ENCODE measurements at regions not wholly inside any gene's neighbourhood (a gene's known extent, or its start where the extent isn't known, plus 50 kb on each side); places are given as distances from the start of the nearest gene placed in this dataset.
"Not testable (repeated sequence)": the region's sequence is repeated elsewhere in the genome, so short reads cannot be mapped to it uniquely, and the experiment has no call there.

DNA sequence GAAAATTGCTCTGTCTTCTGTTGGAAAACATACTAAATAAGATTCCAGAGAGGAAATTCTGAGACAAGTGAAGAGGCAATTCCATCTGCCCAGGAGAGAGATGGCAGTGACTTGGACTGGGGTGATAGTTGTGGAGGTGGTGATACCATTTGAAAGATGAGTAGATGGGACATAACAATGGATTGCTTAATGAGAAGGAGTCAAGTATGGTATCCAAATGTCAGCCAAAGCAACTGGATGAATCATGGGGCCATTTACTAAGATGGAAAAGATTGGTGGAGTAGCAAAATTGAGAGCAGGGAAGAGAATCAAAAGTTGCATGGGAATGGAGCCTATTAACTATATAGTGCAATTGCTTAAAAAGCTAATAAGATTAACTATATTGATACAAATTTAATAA lies 222.1 kb downstream of the ETAA1 start:
- H3K27me3 Mint-ChIP-seq (ENCODE audit: low read depth): no peaks in the 10 kb centered on the region
- DNase-seq (ENCODE audit: low read depth, low spot score): no peak
- no peak overlapping the region for H3K4me3 Mint-ChIP-seq
- no peak overlapping the region for H3K27ac Mint-ChIP-seq (ENCODE audit: unreplicated experiment)
- TF ChIP-seq, protein P1, sequence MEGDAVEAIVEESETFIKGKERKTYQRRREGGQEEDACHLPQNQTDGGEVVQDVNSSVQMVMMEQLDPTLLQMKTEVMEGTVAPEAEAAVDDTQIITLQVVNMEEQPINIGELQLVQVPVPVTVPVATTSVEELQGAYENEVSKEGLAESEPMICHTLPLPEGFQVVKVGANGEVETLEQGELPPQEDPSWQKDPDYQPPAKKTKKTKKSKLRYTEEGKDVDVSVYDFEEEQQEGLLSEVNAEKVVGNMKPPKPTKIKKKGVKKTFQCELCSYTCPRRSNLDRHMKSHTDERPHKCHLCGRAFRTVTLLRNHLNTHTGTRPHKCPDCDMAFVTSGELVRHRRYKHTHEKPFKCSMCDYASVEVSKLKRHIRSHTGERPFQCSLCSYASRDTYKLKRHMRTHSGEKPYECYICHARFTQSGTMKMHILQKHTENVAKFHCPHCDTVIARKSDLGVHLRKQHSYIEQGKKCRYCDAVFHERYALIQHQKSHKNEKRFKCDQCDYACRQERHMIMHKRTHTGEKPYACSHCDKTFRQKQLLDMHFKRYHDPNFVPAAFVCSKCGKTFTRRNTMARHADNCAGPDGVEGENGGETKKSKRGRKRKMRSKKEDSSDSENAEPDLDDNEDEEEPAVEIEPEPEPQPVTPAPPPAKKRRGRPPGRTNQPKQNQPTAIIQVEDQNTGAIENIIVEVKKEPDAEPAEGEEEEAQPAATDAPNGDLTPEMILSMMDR (conservative IDR thresholded peaks at IDR 0.05): no peak
- no peaks in the 10 kb centered on the region for H3K4me1 Mint-ChIP-seq
- H3K36me3 Mint-ChIP-seq (ENCODE audit: low read depth): no peaks in the 10 kb centered on the region
- peaks cover 2% of the 10 kb centered on the region for H3K9me3 Mint-ChIP-seq

DNA sequence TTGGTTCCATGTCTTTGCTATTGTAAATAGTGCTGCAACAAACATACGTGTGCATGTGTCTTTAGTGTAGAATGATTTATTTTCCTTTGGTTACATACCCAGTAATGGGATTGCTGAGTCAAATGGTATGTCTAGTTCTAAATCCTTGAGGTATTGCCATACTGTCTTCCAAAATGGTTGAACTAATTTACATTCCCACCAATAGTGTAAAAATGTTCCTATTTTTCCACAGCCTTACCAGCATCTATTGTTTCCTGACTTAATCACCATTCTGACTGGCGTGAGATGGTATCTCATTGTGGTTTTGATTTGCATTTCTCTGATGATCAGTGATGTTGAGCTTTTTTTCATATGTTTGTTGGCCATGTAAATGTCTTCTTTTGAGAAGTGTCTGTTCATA lies 226.6 kb downstream of the ETAA1 start:
- DNase-seq (ENCODE audit: low read depth, low spot score); H3K4me1 Mint-ChIP-seq; H3K9me3 Mint-ChIP-seq; H3K27ac Mint-ChIP-seq (ENCODE audit: unreplicated experiment); H3K4me3 Mint-ChIP-seq; H3K36me3 Mint-ChIP-seq (ENCODE audit: low read depth); H3K27me3 Mint-ChIP-seq (ENCODE audit: low read depth): not testable (repeated sequence)

DNA sequence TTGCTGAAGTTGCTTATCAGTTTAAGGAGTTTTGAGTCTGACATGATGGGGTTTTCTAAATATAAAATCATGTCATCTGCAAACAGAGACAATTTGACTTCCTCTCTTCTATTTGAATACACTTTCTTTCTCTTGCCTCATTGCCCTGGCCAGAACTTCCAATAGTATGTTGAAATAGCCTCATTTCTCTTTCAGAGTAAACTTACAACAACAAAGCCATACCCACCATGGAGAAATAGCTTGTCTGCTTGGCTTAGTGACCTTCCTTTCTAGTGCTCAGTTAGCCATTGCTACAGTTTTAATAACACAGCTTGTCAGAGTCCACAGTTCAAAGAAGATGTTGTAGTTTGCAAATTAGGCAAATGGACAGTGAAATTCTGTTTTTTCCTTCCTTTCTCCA lies 228.0 kb downstream of the ETAA1 start:
- no peaks in the 10 kb centered on the region for H3K36me3 Mint-ChIP-seq (ENCODE audit: low read depth)
- DNase-seq (ENCODE audit: low read depth, low spot score): no peak
- H3K27me3 Mint-ChIP-seq (ENCODE audit: low read depth): peaks cover 2% of the 10 kb centered on the region
- H3K4me1 Mint-ChIP-seq: peaks cover 5% of the 10 kb centered on the region
- TF ChIP-seq, protein P1 (conservative IDR thresholded peaks at IDR 0.05): no peak
- H3K4me3 Mint-ChIP-seq: no peak overlapping the region
- peaks cover 2% of the 10 kb centered on the region for H3K9me3 Mint-ChIP-seq
- no peak overlapping the region for H3K27ac Mint-ChIP-seq (ENCODE audit: unreplicated experiment)

DNA sequence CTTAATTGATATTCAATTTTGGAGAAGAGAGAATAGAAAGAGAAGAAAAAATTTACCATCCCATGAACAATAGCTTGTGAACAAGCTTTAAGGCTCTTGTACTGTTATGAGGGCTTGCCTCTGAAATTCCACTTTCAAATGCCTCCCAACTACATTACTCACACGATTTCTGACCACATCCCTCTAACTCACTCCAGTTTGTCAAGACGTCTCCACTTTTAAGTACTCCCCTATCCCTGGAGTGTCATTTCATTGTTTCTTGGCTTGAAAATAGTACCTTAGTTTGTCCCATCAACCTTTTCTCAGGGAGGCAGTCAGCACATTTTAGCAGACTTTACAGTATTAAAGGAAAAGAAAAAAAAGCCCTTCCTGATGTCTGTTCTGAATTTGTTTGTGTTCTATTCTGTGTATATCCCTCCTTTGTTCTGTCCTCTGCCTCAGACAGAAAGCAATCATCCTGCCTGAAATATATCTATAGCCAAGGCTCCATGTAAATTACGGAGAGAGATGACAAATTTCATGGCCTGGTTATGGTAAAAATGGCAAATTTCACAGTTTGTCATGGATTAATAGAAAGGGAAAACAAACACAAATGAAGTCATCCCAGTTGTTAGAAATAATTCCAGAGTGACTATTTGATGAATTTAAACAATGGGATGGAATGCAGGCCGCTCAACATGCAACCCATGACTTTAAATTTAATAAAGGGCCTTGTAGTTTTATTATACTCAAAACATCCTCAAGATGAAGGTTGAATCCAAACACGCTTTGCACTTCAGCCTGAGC lies 228.8 kb downstream of the ETAA1 start:
- H3K27me3 Mint-ChIP-seq (ENCODE audit: low read depth): peaks cover 4% of the 10 kb centered on the region
- H3K27ac Mint-ChIP-seq (ENCODE audit: unreplicated experiment): no peak overlapping the region
- no peak overlapping the region for H3K4me3 Mint-ChIP-seq
- peaks cover 2% of the 10 kb centered on the region for H3K9me3 Mint-ChIP-seq
- peaks cover 5% of the 10 kb centered on the region for H3K4me1 Mint-ChIP-seq
- TF ChIP-seq, protein P1 (conservative IDR thresholded peaks at IDR 0.05): no peak
- no peaks in the 10 kb centered on the region for H3K36me3 Mint-ChIP-seq (ENCODE audit: low read depth)
- no peak for DNase-seq (ENCODE audit: low read depth, low spot score)

DNA sequence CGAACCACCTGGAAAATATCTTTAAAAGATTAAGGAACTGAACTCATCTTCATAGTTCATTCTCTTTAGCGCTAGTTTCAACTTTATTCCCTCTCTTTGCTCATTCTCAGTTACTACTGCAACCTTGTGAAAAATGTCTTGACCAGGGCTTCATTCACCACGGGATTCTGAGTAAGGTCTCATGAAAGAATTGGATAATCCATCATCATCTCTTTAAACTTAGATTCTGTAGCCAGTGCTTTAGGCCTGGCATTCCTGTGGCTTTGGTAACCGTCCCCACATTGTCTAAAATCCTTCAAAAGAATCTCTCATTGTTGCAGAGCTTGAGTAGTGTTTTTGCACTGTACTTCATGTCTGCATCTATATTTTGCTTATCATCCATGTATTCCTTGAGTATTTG lies 229.5 kb downstream of the ETAA1 start:
- peaks cover 2% of the 10 kb centered on the region for H3K9me3 Mint-ChIP-seq

More for the DNA sequence above, 229.5 kb downstream of the ETAA1 start:
- H3K27ac Mint-ChIP-seq (ENCODE audit: unreplicated experiment): no peak overlapping the region
- TF ChIP-seq, protein P1 (conservative IDR thresholded peaks at IDR 0.05): no peak
- no peaks in the 10 kb centered on the region for H3K36me3 Mint-ChIP-seq (ENCODE audit: low read depth)
- H3K4me3 Mint-ChIP-seq: no peak overlapping the region
- DNase-seq (ENCODE audit: low read depth, low spot score): no peak
- H3K27me3 Mint-ChIP-seq (ENCODE audit: low read depth): peaks cover 4% of the 10 kb centered on the region
- H3K4me1 Mint-ChIP-seq: peaks cover 10% of the 10 kb centered on the region
